ENCODE measurements at regions not wholly inside any gene's neighbourhood (a gene's known extent, or its start where the extent isn't known, plus 50 kb on each side); places are given as distances from the start of the nearest gene placed in this dataset.

DNA sequence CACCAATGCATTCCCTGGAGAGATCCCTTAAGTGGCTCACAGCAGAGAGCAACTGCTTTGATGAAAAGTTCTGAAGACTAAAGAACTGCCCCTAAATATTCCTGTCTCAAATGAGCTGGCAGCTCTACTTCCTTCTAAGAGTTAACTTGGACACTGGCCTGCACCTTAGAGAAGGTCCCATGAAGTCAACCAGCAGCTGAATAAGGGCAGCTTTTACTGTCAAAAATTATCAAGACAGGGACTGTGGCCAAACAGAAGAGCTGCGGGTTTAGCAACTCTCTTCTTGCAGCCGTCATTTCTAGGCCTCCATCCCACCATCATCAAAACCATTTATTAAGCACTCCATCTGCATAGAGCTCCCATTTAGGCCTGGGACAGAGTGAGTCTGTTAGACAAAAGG, 491.1 kb upstream of the TSHZ3 start:
- H3K4me2 ChIP-seq = no peak overlapping the region
- 68% methylated on average over 2 of the region's 2 CpGs for WGBS (ENCODE audit: missing lambda C conversion rate)
- H3K27ac ChIP-seq = no peak overlapping the region
- POLR2A ChIA-PET = no interaction called here
- CTCF ChIA-PET = interaction anchor here (1.0 kb wide), 1 partner anchor 9 kb away, joined by 3 read pairs; no protein-coding TSS in a partner anchor
- no peak for ATAC-seq
- FAIRE-seq = no peak
- DNase-seq (ENCODE audit: low read depth in 1 of 2, low spot score in 1 of 2) = no peak
- no peaks in the 10 kb centered on the region for H3K4me1 ChIP-seq
- TF ChIP-seq, protein P1, sequence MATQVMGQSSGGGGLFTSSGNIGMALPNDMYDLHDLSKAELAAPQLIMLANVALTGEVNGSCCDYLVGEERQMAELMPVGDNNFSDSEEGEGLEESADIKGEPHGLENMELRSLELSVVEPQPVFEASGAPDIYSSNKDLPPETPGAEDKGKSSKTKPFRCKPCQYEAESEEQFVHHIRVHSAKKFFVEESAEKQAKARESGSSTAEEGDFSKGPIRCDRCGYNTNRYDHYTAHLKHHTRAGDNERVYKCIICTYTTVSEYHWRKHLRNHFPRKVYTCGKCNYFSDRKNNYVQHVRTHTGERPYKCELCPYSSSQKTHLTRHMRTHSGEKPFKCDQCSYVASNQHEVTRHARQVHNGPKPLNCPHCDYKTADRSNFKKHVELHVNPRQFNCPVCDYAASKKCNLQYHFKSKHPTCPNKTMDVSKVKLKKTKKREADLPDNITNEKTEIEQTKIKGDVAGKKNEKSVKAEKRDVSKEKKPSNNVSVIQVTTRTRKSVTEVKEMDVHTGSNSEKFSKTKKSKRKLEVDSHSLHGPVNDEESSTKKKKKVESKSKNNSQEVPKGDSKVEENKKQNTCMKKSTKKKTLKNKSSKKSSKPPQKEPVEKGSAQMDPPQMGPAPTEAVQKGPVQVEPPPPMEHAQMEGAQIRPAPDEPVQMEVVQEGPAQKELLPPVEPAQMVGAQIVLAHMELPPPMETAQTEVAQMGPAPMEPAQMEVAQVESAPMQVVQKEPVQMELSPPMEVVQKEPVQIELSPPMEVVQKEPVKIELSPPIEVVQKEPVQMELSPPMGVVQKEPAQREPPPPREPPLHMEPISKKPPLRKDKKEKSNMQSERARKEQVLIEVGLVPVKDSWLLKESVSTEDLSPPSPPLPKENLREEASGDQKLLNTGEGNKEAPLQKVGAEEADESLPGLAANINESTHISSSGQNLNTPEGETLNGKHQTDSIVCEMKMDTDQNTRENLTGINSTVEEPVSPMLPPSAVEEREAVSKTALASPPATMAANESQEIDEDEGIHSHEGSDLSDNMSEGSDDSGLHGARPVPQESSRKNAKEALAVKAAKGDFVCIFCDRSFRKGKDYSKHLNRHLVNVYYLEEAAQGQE (IDR thresholded peaks at IDR 0.05) = no peak
- TF ChIP-seq, protein P2, sequence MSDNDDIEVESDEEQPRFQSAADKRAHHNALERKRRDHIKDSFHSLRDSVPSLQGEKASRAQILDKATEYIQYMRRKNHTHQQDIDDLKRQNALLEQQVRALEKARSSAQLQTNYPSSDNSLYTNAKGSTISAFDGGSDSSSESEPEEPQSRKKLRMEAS (IDR thresholded peaks at IDR 0.05) = no peak
- no peak for TF ChIP-seq SREBF2 (IDR thresholded peaks at IDR 0.05)
- no peak for TF ChIP-seq CBX8 (IDR thresholded peaks at IDR 0.05)
- TF ChIP-seq HOXB13 (CRISPR knock-in tag; IDR thresholded peaks at IDR 0.05; ENCODE audit: low read depth) = no peak
- TF ChIP-seq ZSCAN20 (CRISPR knock-in tag; IDR thresholded peaks at IDR 0.05) = no peak
- TF ChIP-seq, protein P3, sequence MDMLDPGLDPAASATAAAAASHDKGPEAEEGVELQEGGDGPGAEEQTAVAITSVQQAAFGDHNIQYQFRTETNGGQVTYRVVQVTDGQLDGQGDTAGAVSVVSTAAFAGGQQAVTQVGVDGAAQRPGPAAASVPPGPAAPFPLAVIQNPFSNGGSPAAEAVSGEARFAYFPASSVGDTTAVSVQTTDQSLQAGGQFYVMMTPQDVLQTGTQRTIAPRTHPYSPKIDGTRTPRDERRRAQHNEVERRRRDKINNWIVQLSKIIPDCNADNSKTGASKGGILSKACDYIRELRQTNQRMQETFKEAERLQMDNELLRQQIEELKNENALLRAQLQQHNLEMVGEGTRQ (IDR thresholded peaks at IDR 0.05) = no peak
- TF ChIP-seq, protein P4, sequence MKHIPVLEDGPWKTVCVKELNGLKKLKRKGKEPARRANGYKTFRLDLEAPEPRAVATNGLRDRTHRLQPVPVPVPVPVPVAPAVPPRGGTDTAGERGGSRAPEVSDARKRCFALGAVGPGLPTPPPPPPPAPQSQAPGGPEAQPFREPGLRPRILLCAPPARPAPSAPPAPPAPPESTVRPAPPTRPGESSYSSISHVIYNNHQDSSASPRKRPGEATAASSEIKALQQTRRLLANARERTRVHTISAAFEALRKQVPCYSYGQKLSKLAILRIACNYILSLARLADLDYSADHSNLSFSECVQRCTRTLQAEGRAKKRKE (CRISPR knock-in tag; IDR thresholded peaks at IDR 0.05; ENCODE audit: low read depth) = no peak
- no peak for TF ChIP-seq HOXA7 (CRISPR knock-in tag; IDR thresholded peaks at IDR 0.05)
- TF ChIP-seq RFX5 (IDR thresholded peaks at IDR 0.05) = no peak
- TF ChIP-seq, protein P5, sequence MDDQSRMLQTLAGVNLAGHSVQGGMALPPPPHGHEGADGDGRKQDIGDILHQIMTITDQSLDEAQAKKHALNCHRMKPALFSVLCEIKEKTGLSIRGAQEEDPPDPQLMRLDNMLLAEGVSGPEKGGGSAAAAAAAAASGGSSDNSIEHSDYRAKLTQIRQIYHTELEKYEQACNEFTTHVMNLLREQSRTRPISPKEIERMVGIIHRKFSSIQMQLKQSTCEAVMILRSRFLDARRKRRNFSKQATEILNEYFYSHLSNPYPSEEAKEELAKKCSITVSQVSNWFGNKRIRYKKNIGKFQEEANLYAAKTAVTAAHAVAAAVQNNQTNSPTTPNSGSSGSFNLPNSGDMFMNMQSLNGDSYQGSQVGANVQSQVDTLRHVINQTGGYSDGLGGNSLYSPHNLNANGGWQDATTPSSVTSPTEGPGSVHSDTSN (IDR thresholded peaks at IDR 0.05) = no peak
- peaks cover 22% of the 10 kb centered on the region; the same call in 1 of the 3 replicates for H3K9me3 ChIP-seq
- H3K4me3 ChIP-seq = no peak overlapping the region

DNA sequence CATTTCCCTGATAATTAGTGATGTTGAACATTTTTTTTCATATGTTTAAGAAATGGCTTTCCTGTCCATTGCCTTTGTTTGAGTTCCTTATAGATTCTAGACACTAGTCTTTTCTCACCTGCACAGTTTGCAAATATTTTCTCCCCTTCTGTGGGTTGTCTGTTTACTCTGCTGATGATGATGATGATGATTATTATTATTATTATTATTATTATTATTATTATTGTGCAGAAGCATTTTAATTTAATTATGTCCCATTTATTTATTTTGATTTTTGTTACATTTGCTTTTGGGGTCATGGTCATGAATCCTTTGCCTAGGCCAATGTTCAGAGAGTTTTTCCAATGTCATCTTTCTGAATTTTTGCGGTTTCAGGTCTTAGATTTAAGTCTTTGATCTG, 492.5 kb upstream of the TSHZ3 start:
- no peak for ATAC-seq
- POLR2A ChIA-PET = no interaction called here

More for the DNA sequence above, 492.5 kb upstream of the TSHZ3 start:
- CTCF ChIA-PET = no interaction called here
- DNase-seq (ENCODE audit: low read depth in 1 of 2, low spot score in 1 of 2) (no peak), FAIRE-seq (peak; percentile 18)
- Histone ChIP-seq H3K4me1 (no peaks in the 10 kb centered on the region), H3K4me2 (no peak overlapping the region), H3K4me3 (no peak overlapping the region), H3K9me3 (peaks cover 19% of the 10 kb centered on the region; the same call in 1 of the 3 replicates), H3K27ac (no peak overlapping the region)
- 0% methylated on average over 1 of the region's 1 CpG for WGBS (ENCODE audit: missing lambda C conversion rate)
- no peak for TF ChIP-seq RCOR1 (IDR thresholded peaks at IDR 0.05; ENCODE audit: low read depth, low read length)
- no peak for TF ChIP-seq ZC3H11A (IDR thresholded peaks at IDR 0.05)
- TF ChIP-seq POLR2AphosphoS2 (conservative IDR thresholded peaks at IDR 0.05; ENCODE audit: low read length) = no peak
- TF ChIP-seq, protein P6, sequence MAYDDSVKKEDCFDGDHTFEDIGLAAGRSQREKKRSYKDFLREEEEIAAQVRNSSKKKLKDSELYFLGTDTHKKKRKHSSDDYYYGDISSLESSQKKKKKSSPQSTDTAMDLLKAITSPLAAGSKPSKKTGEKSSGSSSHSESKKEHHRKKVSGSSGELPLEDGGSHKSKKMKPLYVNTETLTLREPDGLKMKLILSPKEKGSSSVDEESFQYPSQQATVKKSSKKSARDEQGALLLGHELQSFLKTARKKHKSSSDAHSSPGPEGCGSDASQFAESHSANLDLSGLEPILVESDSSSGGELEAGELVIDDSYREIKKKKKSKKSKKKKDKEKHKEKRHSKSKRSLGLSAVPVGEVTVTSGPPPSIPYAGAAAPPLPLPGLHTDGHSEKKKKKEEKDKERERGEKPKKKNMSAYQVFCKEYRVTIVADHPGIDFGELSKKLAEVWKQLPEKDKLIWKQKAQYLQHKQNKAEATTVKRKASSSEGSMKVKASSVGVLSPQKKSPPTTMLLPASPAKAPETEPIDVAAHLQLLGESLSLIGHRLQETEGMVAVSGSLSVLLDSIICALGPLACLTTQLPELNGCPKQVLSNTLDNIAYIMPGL (CRISPR knock-in tag; IDR thresholded peaks at IDR 0.05; ENCODE audit: borderline replicate concordance) = no peak
- no peak for TF ChIP-seq GATA3 (IDR thresholded peaks at IDR 0.05; ENCODE audit: borderline replicate concordance)
- TF ChIP-seq ZSCAN20 (CRISPR knock-in tag; IDR thresholded peaks at IDR 0.05) = no peak
- TF ChIP-seq BHLHE40 (IDR thresholded peaks at IDR 0.05; ENCODE audit: low read depth, low read length) = no peak
- TF ChIP-seq, protein P2 (IDR thresholded peaks at IDR 0.05) = no peak
- TF ChIP-seq, protein P1 (IDR thresholded peaks at IDR 0.05) = no peak
- no peak for TF ChIP-seq ESRRA (IDR thresholded peaks at IDR 0.05; ENCODE audit: borderline replicate concordance, low read length)
- TF ChIP-seq CBX8 (IDR thresholded peaks at IDR 0.05) = no peak
- TF ChIP-seq MAFK (IDR thresholded peaks at IDR 0.05; ENCODE audit: partially characterized antibody) = no peak
- no peak for TF ChIP-seq NFE2L2 (conservative IDR thresholded peaks at IDR 0.05; ENCODE audit: low read length)

Measured in A549 (cell line).